ENCODE measurements at regions not wholly inside any gene's neighbourhood (a gene's known extent, or its start where the extent isn't known, plus 50 kb on each side); places are given as distances from the start of the nearest gene placed in this dataset.

DNA sequence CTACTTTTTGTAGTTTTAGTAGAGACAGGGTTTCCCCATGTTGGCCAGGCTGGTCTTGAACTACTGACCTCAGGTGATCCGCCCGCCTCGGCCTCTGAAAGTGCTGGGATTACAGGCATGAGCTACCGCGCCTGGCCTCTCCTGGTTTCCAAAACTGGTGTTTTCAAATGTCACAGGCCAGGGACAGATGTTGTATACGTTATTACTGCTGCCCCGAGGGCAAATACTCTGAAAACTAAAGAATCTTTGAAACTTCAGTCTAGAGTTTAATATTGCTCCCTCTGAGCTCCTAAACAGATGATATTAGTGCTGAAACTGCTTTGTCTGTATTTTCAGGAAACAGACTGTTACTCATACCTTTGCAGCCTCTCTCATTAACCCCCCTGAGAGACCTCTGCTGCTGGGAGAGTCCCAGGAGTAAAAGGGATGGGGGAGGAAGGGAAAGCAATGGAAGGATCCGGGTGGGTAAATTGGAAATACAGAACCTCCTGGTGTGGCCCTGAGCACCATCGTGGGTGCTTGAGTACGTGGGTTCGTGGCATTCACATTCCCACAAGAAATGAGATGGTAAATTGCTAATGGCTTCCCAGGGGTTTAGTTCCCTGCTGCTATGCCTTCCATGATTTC, 96.3 kb upstream of the IGF1R start:
- TF ChIP-seq, protein P1, sequence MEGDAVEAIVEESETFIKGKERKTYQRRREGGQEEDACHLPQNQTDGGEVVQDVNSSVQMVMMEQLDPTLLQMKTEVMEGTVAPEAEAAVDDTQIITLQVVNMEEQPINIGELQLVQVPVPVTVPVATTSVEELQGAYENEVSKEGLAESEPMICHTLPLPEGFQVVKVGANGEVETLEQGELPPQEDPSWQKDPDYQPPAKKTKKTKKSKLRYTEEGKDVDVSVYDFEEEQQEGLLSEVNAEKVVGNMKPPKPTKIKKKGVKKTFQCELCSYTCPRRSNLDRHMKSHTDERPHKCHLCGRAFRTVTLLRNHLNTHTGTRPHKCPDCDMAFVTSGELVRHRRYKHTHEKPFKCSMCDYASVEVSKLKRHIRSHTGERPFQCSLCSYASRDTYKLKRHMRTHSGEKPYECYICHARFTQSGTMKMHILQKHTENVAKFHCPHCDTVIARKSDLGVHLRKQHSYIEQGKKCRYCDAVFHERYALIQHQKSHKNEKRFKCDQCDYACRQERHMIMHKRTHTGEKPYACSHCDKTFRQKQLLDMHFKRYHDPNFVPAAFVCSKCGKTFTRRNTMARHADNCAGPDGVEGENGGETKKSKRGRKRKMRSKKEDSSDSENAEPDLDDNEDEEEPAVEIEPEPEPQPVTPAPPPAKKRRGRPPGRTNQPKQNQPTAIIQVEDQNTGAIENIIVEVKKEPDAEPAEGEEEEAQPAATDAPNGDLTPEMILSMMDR (IDR thresholded peaks at IDR 0.05) = no peak
- TF ChIP-seq, protein P2, sequence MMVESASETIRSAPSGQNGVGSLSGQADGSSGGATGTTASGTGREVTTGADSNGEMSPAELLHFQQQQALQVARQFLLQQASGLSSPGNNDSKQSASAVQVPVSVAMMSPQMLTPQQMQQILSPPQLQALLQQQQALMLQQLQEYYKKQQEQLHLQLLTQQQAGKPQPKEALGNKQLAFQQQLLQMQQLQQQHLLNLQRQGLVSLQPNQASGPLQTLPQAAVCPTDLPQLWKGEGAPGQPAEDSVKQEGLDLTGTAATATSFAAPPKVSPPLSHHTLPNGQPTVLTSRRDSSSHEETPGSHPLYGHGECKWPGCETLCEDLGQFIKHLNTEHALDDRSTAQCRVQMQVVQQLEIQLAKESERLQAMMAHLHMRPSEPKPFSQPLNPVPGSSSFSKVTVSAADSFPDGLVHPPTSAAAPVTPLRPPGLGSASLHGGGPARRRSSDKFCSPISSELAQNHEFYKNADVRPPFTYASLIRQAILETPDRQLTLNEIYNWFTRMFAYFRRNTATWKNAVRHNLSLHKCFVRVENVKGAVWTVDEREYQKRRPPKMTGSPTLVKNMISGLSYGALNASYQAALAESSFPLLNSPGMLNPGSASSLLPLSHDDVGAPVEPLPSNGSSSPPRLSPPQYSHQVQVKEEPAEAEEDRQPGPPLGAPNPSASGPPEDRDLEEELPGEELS (CRISPR knock-in tag; IDR thresholded peaks at IDR 0.05) = no peak
- TF ChIP-seq ZNF416 (CRISPR knock-in tag; IDR thresholded peaks at IDR 0.05) (no peak), SP1 (CRISPR knock-in tag; conservative IDR thresholded peaks at IDR 0.05) (no peak), ATF1 (CRISPR knock-in tag; IDR thresholded peaks at IDR 0.05) (no peak), CREB1 (CRISPR knock-in tag; IDR thresholded peaks at IDR 0.05) (no peak), ETV6 (CRISPR knock-in tag; IDR thresholded peaks at IDR 0.05) (no peak), NFE2L1 (CRISPR knock-in tag; IDR thresholded peaks at IDR 0.05) (no peak), ZNF263 (CRISPR knock-in tag; IDR thresholded peaks at IDR 0.05; ENCODE audit: low read depth) (no peak), ZNF121 (CRISPR knock-in tag; IDR thresholded peaks at IDR 0.05) (no peak)
- TF ChIP-seq, protein P3, sequence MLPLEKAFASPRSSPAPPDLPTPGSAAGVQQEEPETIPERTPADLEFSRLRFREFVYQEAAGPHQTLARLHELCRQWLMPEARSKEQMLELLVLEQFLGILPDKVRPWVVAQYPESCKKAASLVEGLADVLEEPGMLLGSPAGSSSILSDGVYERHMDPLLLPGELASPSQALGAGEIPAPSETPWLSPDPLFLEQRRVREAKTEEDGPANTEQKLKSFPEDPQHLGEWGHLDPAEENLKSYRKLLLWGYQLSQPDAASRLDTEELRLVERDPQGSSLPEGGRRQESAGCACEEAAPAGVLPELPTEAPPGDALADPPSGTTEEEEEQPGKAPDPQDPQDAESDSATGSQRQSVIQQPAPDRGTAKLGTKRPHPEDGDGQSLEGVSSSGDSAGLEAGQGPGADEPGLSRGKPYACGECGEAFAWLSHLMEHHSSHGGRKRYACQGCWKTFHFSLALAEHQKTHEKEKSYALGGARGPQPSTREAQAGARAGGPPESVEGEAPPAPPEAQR (CRISPR knock-in tag; IDR thresholded peaks at IDR 0.05) = no peak
- TF ChIP-seq, protein P4, sequence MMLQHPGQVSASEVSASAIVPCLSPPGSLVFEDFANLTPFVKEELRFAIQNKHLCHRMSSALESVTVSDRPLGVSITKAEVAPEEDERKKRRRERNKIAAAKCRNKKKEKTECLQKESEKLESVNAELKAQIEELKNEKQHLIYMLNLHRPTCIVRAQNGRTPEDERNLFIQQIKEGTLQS (CRISPR knock-in tag; conservative IDR thresholded peaks at IDR 0.05) = no peak
- TF ChIP-seq, protein P5, sequence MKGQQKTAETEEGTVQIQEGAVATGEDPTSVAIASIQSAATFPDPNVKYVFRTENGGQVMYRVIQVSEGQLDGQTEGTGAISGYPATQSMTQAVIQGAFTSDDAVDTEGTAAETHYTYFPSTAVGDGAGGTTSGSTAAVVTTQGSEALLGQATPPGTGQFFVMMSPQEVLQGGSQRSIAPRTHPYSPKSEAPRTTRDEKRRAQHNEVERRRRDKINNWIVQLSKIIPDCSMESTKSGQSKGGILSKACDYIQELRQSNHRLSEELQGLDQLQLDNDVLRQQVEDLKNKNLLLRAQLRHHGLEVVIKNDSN (CRISPR knock-in tag; IDR thresholded peaks at IDR 0.05) = no peak
- TF ChIP-seq, protein P6, sequence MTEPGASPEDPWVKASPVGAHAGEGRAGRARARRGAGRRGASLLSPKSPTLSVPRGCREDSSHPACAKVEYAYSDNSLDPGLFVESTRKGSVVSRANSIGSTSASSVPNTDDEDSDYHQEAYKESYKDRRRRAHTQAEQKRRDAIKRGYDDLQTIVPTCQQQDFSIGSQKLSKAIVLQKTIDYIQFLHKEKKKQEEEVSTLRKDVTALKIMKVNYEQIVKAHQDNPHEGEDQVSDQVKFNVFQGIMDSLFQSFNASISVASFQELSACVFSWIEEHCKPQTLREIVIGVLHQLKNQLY (CRISPR knock-in tag; IDR thresholded peaks at IDR 0.05) = no peak

Measured in WTC11 (cell line).